HK-2 (cell line): ENCODE measurements at regions not wholly inside any gene's neighbourhood (a gene's known extent, or its start where the extent isn't known, plus 50 kb on each side); places are given as distances from the start of the nearest gene placed in this dataset.

Experiments used
- DNase-seq: peaks from one replicate; pipeline ENCODE4 v3.0.0-alpha.2; 2018; ENCODE audit not compliant: unreplicated experiment

GRCh38 chr7:22676385-22676784 lies 50.6 kb upstream of the IL6 start:
- no peak for DNase-seq

GRCh38 chr7:22675917-22676343 lies 51.1 kb upstream of the IL6 start:
- no peak for DNase-seq

- no peak for DNase-seq
These were observed 51.6 kb upstream of the IL6 start for GRCh38 chr7:22675421-22675820.

- no peak for DNase-seq
These were observed 53.9 kb upstream of the IL6 start for GRCh38 chr7:22672846-22673680.

- DNase-seq: no peak
These were observed 55.7 kb upstream of the IL6 start for GRCh38 chr7:22671177-22671879.

GRCh38 chr7:22670422-22670815 lies 56.6 kb upstream of the IL6 start:
- no peak for DNase-seq

DNA sequence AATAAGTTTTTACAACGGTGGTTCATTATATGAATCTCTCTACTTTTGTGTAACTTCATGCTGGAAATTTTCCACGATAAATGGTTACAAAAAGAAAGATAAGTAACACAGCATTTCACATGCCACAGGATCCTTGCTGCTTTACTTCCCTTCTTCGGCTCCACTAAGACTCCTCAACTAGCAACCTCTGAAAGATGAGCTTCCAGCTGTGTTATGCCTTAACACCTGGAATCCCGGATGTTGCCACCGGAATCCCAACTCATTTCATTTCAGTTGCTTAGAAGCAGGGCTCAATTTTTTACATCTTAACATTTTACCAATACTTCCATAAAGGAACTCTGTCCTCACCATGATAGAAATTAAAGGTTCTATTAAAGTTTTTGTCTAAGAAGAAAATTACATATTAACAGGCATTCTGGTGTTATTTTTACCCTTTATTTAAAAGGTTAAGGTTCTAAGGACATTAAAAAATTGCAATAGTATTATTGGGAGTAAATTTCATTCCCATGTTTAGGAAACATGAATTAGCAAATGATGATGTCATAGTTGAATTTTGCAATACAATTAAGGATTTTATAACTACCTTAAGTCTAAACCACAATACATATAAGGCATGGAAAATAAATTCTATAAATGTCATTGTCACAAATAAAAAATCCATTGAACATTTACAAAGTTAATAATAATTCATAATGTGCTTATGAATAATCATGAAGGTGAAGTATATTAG lies 57.1 kb upstream of the IL6 start:
- DNase-seq: no peak

DNA sequence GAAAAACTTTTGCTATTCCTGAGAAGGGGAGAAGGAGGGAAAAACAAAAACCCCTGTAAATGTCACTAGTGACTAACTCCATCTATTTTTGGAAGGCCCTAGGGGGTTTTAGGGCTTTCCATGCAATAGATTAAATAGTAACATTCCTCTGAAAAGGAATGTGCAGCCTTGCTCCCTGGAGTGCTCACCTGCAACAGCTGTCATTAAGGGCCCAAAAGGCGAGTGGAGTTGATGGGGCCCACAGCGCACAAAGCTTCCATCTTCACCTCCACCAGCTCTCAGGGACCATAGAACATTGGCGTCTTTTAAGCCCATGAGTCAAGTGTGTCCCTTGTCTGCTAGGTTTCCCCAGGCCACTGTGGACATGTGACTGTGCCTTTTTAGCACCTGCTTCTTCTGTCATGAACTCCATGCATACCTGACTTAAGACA lies 58.0 kb upstream of the IL6 start:
- DNase-seq: no peak

DNA sequence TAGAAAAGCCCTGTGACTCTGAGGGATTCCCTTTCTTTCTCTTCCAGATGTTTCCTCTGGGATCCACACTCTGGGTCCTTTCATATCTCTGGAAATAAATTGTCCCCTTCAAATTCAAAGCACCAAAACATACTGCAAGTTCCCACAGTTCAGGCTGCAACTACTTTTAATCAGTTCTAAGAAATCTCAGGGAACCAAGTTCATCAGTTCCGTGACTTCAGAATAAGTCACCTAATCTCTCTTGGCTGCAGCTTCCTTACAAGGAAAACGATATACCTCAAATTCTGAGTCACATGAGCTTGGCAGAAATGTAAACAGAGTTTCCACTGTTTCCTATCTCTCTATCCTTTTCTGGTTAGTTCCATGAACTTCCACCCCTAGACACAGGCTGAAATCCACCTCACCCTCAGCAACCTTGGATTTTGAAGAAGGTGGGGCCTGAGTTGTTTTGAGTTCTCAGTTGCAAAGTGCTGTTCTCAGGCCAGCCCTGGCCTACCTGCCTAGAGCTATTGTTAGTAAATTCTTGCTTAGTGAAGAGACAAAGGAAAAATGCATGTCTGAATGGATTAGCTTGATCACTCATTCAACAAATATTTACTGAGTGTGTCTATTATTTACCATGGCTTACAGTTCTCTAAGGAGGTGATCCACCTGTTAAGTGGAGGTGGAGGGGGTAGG lies 59.3 kb upstream of the IL6 start:
- no peak for DNase-seq

DNA sequence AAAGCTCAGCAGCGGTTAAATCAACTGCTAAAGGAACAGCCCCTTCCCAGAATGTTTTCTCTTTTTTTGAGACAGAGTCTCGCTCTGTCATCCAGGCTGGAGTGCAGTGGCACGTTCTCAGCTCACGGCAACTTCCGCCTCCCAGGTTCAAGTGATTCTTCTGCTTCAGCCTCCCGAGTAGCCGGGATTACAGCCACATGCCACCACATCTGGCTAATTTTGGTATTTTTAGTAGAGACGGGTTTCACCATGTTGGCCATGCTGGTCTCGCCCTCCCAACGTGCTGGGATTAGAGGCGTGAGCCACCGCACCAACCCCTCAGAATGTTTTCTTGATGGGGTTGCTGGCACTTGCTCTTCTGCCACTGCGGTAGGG lies 59.8 kb upstream of the IL6 start:
- no peak for DNase-seq

DNA sequence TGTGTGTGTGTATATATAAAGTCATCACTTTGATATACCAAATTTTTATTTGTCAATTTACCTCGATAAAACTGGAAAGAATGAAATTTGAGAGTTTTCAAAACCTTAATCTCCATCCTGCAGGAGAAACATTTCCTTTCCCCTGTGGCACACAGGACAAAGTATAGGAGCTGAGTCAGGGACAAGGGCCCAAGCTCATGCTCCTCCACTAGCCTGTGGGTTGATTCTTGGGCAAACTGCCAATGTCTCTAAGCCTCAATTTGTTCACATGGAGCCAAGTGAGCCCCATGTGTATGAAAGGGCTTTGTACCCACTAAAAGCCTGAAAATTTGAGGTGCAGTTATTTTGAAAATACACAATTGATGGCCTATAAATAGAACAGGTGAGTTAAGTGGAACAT lies 60.3 kb upstream of the IL6 start:
- no peak for DNase-seq

GRCh38 chr7:22665923-22666322 lies 61.1 kb upstream of the IL6 start:
- DNase-seq: no peak

GRCh38 chr7:22664988-22665798 lies 61.8 kb upstream of the IL6 start:
- no peak for DNase-seq

GRCh38 chr7:22663721-22664120 lies 63.3 kb upstream of the IL6 start:
- DNase-seq: no peak

DNA sequence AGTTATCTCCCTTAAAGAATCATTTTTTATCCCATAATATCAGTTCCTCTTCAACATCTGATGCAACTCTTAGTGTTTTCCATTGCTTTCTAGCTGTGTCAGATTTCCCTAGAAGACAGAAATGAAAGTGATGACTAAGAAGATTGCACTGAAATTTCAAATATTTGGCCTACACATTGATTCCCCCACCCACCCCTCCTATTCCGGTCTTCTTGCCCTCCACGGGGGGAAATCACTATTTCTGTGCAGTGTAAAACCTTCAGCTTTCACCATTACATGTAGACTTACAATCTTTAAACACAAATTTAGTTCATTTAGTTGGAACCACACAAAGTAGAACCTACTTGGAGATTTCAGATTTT lies 63.7 kb upstream of the IL6 start:
- no peak for DNase-seq

DNA sequence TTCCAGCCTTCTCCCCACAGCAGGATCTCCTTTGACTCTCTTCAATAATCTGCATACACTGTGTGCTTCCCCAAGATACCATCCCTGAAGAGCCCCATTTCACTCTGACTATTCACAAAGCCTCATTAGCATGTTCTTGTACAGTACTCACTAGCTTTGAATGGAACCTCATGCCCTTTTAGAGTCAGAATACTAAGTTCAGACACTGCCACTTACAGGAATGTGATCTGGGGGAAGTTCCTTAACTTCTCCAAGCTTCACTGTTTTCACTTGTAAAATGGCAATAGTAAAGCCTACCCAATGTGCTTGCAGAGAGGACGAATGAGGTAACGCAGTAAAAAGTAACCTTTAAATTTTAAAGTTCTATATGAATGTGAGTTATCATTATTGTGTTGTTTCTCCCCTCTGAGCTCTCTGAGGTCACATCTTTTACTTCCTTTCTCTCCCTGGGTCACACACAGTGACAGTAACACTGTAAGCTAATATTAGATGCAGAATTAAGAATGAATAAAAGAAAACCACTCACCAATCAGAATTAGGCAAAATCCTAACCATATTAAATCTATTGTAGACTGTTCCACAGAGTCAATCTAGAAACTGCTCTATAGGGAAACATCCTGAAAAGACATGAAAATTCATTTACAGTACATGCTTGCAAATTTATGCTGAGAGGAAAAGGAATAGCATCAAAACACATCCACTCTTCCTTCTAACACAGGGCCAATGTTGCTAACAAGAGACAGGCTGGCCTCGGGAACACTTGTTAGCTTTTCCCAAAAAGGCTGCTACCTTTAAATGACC lies 64.2 kb upstream of the IL6 start:
- no peak for DNase-seq

DNA sequence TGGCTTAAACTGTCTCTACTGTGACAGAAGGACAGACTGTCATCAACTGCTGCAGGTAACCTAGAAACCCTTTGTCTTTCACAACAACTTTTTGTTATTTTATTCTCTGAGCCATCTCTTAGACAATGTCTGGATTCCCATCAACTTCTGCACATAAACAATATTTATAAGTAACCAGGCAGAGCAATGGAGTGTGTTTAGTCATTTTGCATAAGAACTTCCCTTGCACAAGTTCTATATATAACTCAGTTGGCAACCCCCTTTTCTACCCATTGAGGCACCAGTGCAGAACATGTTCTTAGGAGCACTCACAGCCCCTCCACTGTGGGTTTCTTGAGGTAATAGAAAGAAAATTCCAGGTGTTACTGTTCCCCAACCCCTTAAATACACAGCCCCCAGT lies 65.0 kb upstream of the IL6 start:
- DNase-seq: no peak

DNA sequence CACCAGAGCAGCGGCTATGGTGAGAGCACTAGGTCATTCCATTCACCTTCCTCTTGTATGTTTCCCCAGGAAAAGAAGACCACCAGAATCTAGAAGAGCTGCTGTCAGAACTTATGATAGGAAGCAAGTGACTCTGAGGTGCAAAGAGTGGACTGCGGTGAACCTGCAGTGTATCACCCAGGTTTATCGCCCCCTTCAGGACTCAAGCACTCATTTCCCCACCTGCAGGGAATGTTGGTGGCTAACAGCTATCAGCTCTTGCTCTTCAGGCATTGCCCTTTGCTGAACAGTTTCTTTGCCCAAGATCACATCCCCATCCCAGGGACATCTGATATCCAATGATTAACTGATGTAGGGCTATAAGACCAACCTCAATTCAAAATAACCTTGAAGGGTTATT lies 66.3 kb upstream of the IL6 start:
- DNase-seq: no peak

- DNase-seq: no peak
These were observed 66.7 kb upstream of the IL6 start for GRCh38 chr7:22660293-22660692.

DNA sequence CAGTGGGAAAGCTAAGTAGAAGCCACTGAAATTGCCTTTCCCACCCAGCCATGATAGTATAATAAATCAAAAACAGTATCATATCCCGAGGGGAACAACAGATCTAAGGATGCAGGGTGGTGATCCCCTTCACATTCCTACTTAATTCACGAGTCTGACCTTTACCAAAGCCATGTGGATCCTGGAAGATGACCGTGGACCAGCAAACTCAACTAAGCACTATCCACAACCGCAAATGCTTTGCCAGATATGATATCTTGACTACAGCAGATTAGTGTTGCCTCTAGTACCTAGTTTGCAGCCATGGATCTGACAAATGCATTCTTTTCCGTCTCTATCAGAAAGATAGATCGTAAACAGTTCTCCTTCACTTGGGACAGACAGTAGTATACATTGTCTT lies 67.3 kb upstream of the IL6 start:
- DNase-seq: no peak

- DNase-seq: no peak
These were observed 69.0 kb upstream of the IL6 start for GRCh38 chr7:22658031-22658430.
